K562 (cell line): ENCODE measurements at regions not wholly inside any gene's neighbourhood (a gene's known extent, or its start where the extent isn't known, plus 50 kb on each side); places are given as distances from the start of the nearest gene placed in this dataset.

Source experiments
- DNMT1 ChIP-seq: fragments of 450-650 bp; IDR thresholded peaks from 2 replicates; pipeline ENCODE4 v1.6.1; 2016; ENCODE audit warnings: antibody characterized with exemption, mild to moderate bottlenecking
- E2F1 ChIP-seq: sonication (generic); formaldehyde crosslinking; IDR thresholded peaks from 2 replicates; pipeline ENCODE4 v1.8.1; 2023; ENCODE audit warnings: mild to moderate bottlenecking, missing genetic modification reagents, moderate library complexity
- E4F1 ChIP-seq: fragments of 250-450 bp; sonication (Bioruptor Pico); IDR thresholded peaks from 2 replicates; pipeline ENCODE4 v1.5.0; 2021; ENCODE audit warnings: mild to moderate bottlenecking, borderline replicate concordance
- EP300 ChIP-seq: IDR thresholded peaks from 2 replicates; pipeline ENCODE4 v1.6.1; 2012; ENCODE audit warnings: low read length, improper control_type of control experiment
- FOS ChIP-seq: IDR thresholded peaks from 3 replicates; pipeline ENCODE4 v1.6.1; 2011; ENCODE audit not compliant: insufficient read length; ENCODE audit errors: extremely low read depth
- MAFG ChIP-seq: fragments of 450-650 bp; conservative IDR thresholded peaks from 2 replicates; pipeline ENCODE4 v1.6.1; 2016; ENCODE audit warnings: missing genetic modification characterization, missing compliant biosample characterization
- POLR2A ChIP-seq: fragments of 450-650 bp; conservative IDR thresholded peaks from 2 replicates; pipeline ENCODE4 v1.6.1; 2016
- SMARCC2 ChIP-seq: fragments of 450-650 bp; IDR thresholded peaks from 2 replicates; pipeline ENCODE4 v1.6.1; 2017; ENCODE audit warnings: antibody characterized with exemption, moderate library complexity, mild to moderate bottlenecking, low read depth
- SP1 ChIP-seq: sonication (generic); formaldehyde crosslinking; IDR thresholded peaks from 2 replicates; pipeline ENCODE4 v1.8.1; 2022; ENCODE audit warnings: mild to moderate bottlenecking, missing genetic modification reagents
- SP2 ChIP-seq: IDR thresholded peaks from 2 replicates; pipeline ENCODE4 v1.6.1; 2011; ENCODE audit warnings: mild to moderate bottlenecking, low read depth, low read length, moderate library complexity; ENCODE audit not compliant: poor library complexity, severe bottlenecking; ENCODE audit errors: extremely low read depth
- YY1 ChIP-seq, 3 experiments: IDR thresholded peaks; 2 replicates each; pipeline ENCODE4 v1.6.1; 2011; ENCODE audit warnings: low read length in 2 of 3, mild to moderate bottlenecking in 2 of 3, moderate library complexity in 2 of 3, borderline replicate concordance in 1 of 3, control low read depth in 1 of 3, low read depth in 1 of 3; ENCODE audit not compliant: insufficient read depth in 3 of 3, insufficient replicate concordance in 2 of 3, control insufficient read depth in 1 of 3, insufficient read length in 1 of 3; ENCODE audit errors: extremely low read depth in 1 of 3
- TF ChIP-seq, protein P1 (sequence below): fragments of 200-800 bp; sonication (Bioruptor generic); IDR thresholded peaks from 2 replicates; pipeline ENCODE4 v1.6.1; 2016; ENCODE audit warnings: missing genetic modification characterization, missing compliant biosample characterization
- TF ChIP-seq, protein P2 (sequence below), 2 experiments: fragments of 450-650 bp; conservative IDR thresholded peaks; 2 replicates each; pipeline ENCODE4 v1.6.1; 2017; ENCODE audit warnings: mild to moderate bottlenecking in 2 of 2, moderate library complexity in 2 of 2

- TF ChIP-seq E4F1 (CRISPR knock-in tag) (no peak), E2F1 (CRISPR knock-in tag) (no peak), SP2 (no peak), DNMT1 (no peak), POLR2A (no peak), MAFG (tag) (no peak), EP300 (no peak), YY1 (IDR thresholded peaks at IDR 0.05; ENCODE audit: borderline replicate concordance in 1 of 3, control insufficient read depth in 1 of 3, extremely low read depth in 1 of 3, insufficient read depth in 3 of 3, insufficient read length in 1 of 3, insufficient replicate concordance in 2 of 3, low read depth in 1 of 3, low read length in 2 of 3) (no peak), FOS (no peak), SP1 (CRISPR knock-in tag) (no peak), SMARCC2 (no peak)
- TF ChIP-seq, protein P1, sequence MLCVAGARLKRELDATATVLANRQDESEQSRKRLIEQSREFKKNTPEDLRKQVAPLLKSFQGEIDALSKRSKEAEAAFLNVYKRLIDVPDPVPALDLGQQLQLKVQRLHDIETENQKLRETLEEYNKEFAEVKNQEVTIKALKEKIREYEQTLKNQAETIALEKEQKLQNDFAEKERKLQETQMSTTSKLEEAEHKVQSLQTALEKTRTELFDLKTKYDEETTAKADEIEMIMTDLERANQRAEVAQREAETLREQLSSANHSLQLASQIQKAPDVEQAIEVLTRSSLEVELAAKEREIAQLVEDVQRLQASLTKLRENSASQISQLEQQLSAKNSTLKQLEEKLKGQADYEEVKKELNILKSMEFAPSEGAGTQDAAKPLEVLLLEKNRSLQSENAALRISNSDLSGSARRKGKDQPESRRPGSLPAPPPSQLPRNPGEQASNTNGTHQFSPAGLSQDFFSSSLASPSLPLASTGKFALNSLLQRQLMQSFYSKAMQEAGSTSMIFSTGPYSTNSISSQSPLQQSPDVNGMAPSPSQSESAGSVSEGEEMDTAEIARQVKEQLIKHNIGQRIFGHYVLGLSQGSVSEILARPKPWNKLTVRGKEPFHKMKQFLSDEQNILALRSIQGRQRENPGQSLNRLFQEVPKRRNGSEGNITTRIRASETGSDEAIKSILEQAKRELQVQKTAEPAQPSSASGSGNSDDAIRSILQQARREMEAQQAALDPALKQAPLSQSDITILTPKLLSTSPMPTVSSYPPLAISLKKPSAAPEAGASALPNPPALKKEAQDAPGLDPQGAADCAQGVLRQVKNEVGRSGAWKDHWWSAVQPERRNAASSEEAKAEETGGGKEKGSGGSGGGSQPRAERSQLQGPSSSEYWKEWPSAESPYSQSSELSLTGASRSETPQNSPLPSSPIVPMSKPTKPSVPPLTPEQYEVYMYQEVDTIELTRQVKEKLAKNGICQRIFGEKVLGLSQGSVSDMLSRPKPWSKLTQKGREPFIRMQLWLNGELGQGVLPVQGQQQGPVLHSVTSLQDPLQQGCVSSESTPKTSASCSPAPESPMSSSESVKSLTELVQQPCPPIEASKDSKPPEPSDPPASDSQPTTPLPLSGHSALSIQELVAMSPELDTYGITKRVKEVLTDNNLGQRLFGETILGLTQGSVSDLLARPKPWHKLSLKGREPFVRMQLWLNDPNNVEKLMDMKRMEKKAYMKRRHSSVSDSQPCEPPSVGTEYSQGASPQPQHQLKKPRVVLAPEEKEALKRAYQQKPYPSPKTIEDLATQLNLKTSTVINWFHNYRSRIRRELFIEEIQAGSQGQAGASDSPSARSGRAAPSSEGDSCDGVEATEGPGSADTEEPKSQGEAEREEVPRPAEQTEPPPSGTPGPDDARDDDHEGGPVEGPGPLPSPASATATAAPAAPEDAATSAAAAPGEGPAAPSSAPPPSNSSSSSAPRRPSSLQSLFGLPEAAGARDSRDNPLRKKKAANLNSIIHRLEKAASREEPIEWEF (CRISPR knock-in tag), result no peak
- TF ChIP-seq, protein P2, sequence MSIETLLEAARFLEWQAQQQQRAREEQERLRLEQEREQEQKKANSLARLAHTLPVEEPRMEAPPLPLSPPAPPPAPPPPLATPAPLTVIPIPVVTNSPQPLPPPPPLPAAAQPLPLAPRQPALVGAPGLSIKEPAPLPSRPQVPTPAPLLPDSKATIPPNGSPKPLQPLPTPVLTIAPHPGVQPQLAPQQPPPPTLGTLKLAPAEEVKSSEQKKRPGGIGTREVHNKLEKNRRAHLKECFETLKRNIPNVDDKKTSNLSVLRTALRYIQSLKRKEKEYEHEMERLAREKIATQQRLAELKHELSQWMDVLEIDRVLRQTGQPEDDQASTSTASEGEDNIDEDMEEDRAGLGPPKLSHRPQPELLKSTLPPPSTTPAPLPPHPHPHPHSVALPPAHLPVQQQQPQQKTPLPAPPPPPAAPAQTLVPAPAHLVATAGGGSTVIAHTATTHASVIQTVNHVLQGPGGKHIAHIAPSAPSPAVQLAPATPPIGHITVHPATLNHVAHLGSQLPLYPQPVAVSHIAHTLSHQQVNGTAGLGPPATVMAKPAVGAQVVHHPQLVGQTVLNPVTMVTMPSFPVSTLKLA (conservative IDR thresholded peaks at IDR 0.05), result no peak
Measured at GRCh38 chrX:131613260-131613659, 69.4 kb downstream of the OR13H1 start.
